Coronary artery (tissue), 2 donors: ENCODE measurements at regions not wholly inside any gene's neighbourhood (a gene's known extent, or its start where the extent isn't known, plus 50 kb on each side); places are given as distances from the start of the nearest gene placed in this dataset.
"Not testable (repeated sequence)": the region's sequence is repeated elsewhere in the genome, so short reads cannot be mapped to it uniquely, and the experiment has no call there.

Experiments
- DNase-seq: peaks from one replicate; pipeline ENCODE4 v3.0.0-alpha.2; 2017; ENCODE audit warnings: low spot score
- H3K27ac ChIP-seq, 2 donors: fragments of 200-600 bp; sonication (generic); one replicate each; pipeline ENCODE4 v1.5.1; 2016 to 2019
- H3K4me3 ChIP-seq: fragments of 200-600 bp; sonication (generic); 2 replicates; pipeline ENCODE4 v1.5.1; 2016; ENCODE audit warnings: mild to moderate bottlenecking, moderate library complexity
- CTCF ChIP-seq: fragments of 200-600 bp; sonication (generic); IDR thresholded peaks from one replicate; pipeline ENCODE4 v1.5.1; 2019; ENCODE audit warnings: antibody characterized with exemption

- DNase-seq: no peak
- TF ChIP-seq CTCF: no peak
- Histone ChIP-seq H3K27ac (no peak overlapping the region), H3K4me3 (no peak overlapping the region)
These were observed 300.5 kb downstream of the TRIML1 start for GRCh38 chr4:188439641-188440311.

- no peak for TF ChIP-seq CTCF
- DNase-seq: no peak
- no peak overlapping the region for H3K4me3 ChIP-seq
- H3K27ac ChIP-seq: no peak overlapping the region
These were observed 305.3 kb downstream of the TRIML1 start for GRCh38 chr4:188444500-188444899.

GRCh38 chr4:188448996-188449395, 309.8 kb downstream of the TRIML1 start:
- H3K27ac ChIP-seq, DNase-seq, H3K4me3 ChIP-seq: not testable (repeated sequence)

- DNase-seq: no peak
- TF ChIP-seq CTCF: no peak
- Histone ChIP-seq H3K27ac (no peak overlapping the region), H3K4me3 (no peak overlapping the region)
These were observed 311.3 kb downstream of the TRIML1 start for GRCh38 chr4:188450571-188450970.

GRCh38 chr4:188452097-188452496, 312.9 kb downstream of the TRIML1 start:
- H3K4me3 ChIP-seq: no peak overlapping the region
- DNase-seq: no peak
- TF ChIP-seq CTCF: no peak
- H3K27ac ChIP-seq: no peak overlapping the region

- no peak for DNase-seq
- no peak overlapping the region for H3K27ac ChIP-seq
- no peak overlapping the region for H3K4me3 ChIP-seq
- TF ChIP-seq CTCF: no peak
These were observed 315.3 kb downstream of the TRIML1 start for GRCh38 chr4:188454575-188454974.

- DNase-seq: no peak
- TF ChIP-seq CTCF: no peak
- H3K27ac ChIP-seq: no peak overlapping the region
- peak overlapping the region; percentile 32 for H3K4me3 ChIP-seq
These were observed 316.0 kb downstream of the TRIML1 start for GRCh38 chr4:188455062-188455752.
